Body of pancreas (tissue), 4 donors: ENCODE measurements at regions not wholly inside any gene's neighbourhood (a gene's known extent, or its start where the extent isn't known, plus 50 kb on each side); places are given as distances from the start of the nearest gene placed in this dataset.
A peak's percentile ranks its signal among the peaks of the same experiment; 100 is the strongest.
"Not testable (repeated sequence)": the region's sequence is repeated elsewhere in the genome, so short reads cannot be mapped to it uniquely, and the experiment has no call there.

Experiments
- ATAC-seq: fragments of 150-250 bp; one replicate; pipeline ENCODE4 v1.9.1; 2016
- DNase-seq, 4 donors: peaks; one replicate each; pipeline ENCODE4 v3.0.0-alpha.2; 2019
- H3K27ac ChIP-seq, 4 donors: fragments of 200-600 bp; sonication (generic); 1 replicate in 3 of 4; 2 replicates in 1 of 4; pipeline versions ENCODE4 v1.5.1 to v1.6.1; 2016 to 2019; ENCODE audit warnings: mild to moderate bottlenecking in 1 of 4, mixed read lengths in 1 of 4, moderate library complexity in 1 of 4
- H3K27me3 ChIP-seq, 2 donors: fragments of 200-600 bp; sonication (generic); one replicate each; pipeline ENCODE4 v1.6.0; 2016; ENCODE audit warnings: mild to moderate bottlenecking in 1 of 2
- H3K36me3 ChIP-seq, 2 donors: fragments of 200-600 bp; sonication (generic); replicated peaks in 1 of 2; 2 replicates each; pipeline ENCODE4 v1.5.1; 2016; ENCODE audit warnings: low read depth in 2 of 2; ENCODE audit not compliant: insufficient read depth in 1 of 2
- H3K4me1 ChIP-seq: fragments of 200-600 bp; sonication (generic); one replicate; pipeline ENCODE4 v1.6.0; 2016
- H3K4me3 ChIP-seq, 2 donors: fragments of 200-600 bp; sonication (generic); 1 replicate in 1 of 2; 2 replicates in 1 of 2; pipeline ENCODE4 v1.5.1; 2016 to 2019
- H3K9me3 ChIP-seq, 3 donors: fragments of 200-600 bp; sonication (generic); 1 replicate in 2 of 3; 2 replicates in 1 of 3; pipeline ENCODE4 v1.5.1; 2016
- POLR2A ChIP-seq, 3 donors: fragments of 450-650 bp; IDR thresholded peaks; one replicate each; pipeline ENCODE4 v1.6.1; 2016; ENCODE audit warnings: antibody characterized with exemption in 3 of 3, mild to moderate bottlenecking in 2 of 3
- WGBS, 2 donors: methylation state at CpG; one replicate each; pipeline ENCODE4 v1.1.5; 2017; 5-methylcytosine and 5-hydroxymethylcytosine counted together
- intact Hi-C: fragments of 100-400 bp; cut with DNase I; formaldehyde crosslinking; loops from one replicate; pipeline ENCODE4 v1.15.1; 2023
- TF ChIP-seq, protein P1 (sequence below), 7 experiments: fragments of 450-650 bp in 4 of 7; fragments of 200-600 bp in 3 of 7; sonication (generic) in 3 of 7; IDR thresholded peaks; one replicate each; pipeline ENCODE4 v1.5.1; 2016 to 2019; ENCODE audit warnings: antibody characterized with exemption in 7 of 7

DNA sequence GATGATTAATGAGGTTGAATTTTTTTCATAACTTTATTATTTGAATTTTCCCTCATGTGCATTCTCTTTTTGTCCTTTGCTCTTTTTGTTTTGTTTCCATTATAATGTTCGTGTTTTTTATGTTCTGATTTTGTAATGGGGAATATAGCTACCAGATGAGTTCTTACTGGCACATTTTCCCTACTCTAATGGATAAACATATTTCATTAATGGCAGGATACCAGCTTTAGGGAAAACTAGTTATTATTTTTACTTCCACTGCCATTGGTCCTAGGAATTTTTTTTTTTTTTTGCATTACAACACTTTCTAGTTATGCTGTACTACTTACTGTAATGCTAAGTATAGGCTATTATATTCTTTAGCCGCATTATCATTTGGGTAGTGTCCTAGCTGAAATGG lies 286.3 kb downstream of the SPRY1 start:
- ATAC-seq (no peak), DNase-seq (no peak)
- 93 to 98% methylated on average over 2 of the region's 2 CpGs for WGBS, 2 donors
- Histone ChIP-seq H3K27me3 (no peaks in the 10 kb centered on the region), H3K36me3 (no peaks in the 10 kb centered on the region), H3K27ac (no peak overlapping the region), H3K4me1 (no peaks in the 10 kb centered on the region), H3K4me3 (no peak overlapping the region), H3K9me3 (no peaks in the 10 kb centered on the region)
- no peak for TF ChIP-seq POLR2A (IDR thresholded peaks at IDR 0.05)
- TF ChIP-seq, protein P1, sequence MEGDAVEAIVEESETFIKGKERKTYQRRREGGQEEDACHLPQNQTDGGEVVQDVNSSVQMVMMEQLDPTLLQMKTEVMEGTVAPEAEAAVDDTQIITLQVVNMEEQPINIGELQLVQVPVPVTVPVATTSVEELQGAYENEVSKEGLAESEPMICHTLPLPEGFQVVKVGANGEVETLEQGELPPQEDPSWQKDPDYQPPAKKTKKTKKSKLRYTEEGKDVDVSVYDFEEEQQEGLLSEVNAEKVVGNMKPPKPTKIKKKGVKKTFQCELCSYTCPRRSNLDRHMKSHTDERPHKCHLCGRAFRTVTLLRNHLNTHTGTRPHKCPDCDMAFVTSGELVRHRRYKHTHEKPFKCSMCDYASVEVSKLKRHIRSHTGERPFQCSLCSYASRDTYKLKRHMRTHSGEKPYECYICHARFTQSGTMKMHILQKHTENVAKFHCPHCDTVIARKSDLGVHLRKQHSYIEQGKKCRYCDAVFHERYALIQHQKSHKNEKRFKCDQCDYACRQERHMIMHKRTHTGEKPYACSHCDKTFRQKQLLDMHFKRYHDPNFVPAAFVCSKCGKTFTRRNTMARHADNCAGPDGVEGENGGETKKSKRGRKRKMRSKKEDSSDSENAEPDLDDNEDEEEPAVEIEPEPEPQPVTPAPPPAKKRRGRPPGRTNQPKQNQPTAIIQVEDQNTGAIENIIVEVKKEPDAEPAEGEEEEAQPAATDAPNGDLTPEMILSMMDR (IDR thresholded peaks at IDR 0.05) = no peak
- intact Hi-C loops = no loop called here

DNA sequence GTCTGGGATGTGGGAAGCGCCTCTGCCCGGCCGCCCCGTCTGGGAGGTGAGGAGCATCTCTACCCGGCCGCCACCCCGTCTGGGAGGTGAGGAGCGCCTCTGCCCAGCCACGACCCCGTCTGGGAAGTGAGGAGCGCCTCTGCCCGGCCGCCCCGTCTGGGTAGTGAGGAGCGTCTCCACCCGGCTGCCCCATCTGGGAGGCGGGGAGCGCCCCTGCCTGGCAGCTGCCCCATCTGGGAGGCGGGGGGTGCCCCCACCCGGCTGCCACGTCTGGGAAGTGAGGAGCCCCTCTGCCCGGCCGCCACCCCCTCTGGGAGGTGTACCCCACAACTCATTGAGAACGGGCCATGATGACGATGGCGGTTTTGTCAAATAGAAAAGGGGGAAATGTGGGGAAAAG lies 288.3 kb downstream of the SPRY1 start:
- H3K4me1 ChIP-seq, H3K4me3 ChIP-seq, H3K27me3 ChIP-seq, H3K27ac ChIP-seq, H3K36me3 ChIP-seq, DNase-seq, ATAC-seq, intact Hi-C loops, H3K9me3 ChIP-seq: not testable (repeated sequence)
- WGBS, 2 donors = 89 to 100% methylated on average over 6 to 14 of the region's 26 CpGs

DNA sequence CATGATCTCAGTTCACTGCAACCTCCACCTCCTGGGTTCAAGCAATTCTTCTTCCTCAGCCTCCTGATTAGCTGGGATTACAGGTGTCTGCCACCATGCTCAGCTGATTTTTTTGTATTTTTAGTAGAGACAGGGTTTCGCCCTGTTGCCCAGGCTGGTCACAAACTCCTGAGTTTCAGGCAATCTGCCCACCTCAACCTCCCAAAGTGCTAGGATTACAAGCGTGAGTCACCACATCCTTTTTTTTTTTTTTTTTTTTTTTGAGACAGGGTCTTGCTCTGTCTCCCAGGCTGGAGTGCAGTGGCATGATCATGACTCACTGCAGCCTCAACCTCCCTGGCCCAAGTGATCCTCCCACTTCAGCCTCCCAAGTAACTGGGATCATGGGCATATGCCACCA lies 298.9 kb downstream of the SPRY1 start:
- H3K4me3 ChIP-seq, H3K4me1 ChIP-seq, DNase-seq, H3K9me3 ChIP-seq, intact Hi-C loops, H3K27ac ChIP-seq, ATAC-seq, H3K36me3 ChIP-seq, H3K27me3 ChIP-seq: not testable (repeated sequence)
- 92 to 93% methylated on average over 2 of the region's 2 CpGs for WGBS, 2 donors

DNA sequence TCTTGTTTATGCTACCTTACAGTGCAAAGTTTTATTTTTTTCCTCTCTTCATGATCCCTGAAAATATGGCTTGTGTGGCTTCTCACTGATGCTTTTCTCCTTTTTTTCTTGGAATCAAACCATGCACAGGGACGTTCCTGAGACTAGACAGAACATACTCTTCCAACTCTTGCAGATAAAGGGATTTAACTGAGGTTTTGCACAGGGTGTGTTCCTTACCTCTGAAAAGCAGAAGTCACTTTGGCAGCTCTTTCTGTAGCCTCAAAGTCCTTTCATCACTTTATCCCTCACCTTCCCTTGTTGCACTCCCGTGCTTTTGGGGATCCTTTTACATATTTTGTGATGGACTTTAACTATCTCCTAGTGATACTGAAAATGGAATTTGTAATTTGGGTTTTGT lies 300.1 kb downstream of the SPRY1 start:
- DNase-seq = no peak
- no peak for TF ChIP-seq POLR2A (IDR thresholded peaks at IDR 0.05)
- Histone ChIP-seq H3K36me3 (no peaks in the 10 kb centered on the region), H3K27me3 (no peaks in the 10 kb centered on the region), H3K4me3 (no peak overlapping the region), H3K27ac (no peak overlapping the region), H3K9me3 (no peaks in the 10 kb centered on the region), H3K4me1 (no peaks in the 10 kb centered on the region)
- 63 to 87% methylated on average over 2 of the region's 2 CpGs for WGBS, 2 donors
- intact Hi-C loops = no loop called here
- no peak for ATAC-seq

DNA sequence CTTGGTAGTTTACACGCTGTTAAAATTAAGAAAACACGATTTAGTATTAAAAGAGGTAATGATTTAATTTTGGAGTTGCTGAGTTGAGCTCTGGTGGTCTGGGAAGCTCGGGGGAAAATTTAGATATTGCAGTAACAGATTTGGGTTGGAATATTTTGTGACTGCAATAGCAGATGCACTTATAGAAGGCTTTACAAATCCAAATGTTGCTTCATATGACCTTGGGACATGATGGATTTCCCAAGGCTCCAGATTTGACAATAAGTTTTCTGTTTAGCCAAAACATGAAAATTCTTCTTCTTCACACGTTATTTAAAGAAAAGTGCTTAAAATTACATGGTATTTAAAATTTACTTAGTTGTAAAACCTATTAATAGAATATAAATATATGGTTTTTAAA lies 302.0 kb downstream of the SPRY1 start:
- no peaks in the 10 kb centered on the region for H3K36me3 ChIP-seq
- no peaks in the 10 kb centered on the region for H3K4me1 ChIP-seq
- H3K9me3 ChIP-seq = no peaks in the 10 kb centered on the region
- DNase-seq (no peak), ATAC-seq (no peak)
- TF ChIP-seq POLR2A (IDR thresholded peaks at IDR 0.05) = no peak
- TF ChIP-seq, protein P1 (IDR thresholded peaks at IDR 0.05) = no peak
- no peak overlapping the region for H3K27ac ChIP-seq
- H3K4me3 ChIP-seq = no peak overlapping the region
- no peaks in the 10 kb centered on the region for H3K27me3 ChIP-seq
- intact Hi-C loops = no loop called here
- WGBS, 2 donors = 85% methylated on average over 4 of the region's 4 CpGs

DNA sequence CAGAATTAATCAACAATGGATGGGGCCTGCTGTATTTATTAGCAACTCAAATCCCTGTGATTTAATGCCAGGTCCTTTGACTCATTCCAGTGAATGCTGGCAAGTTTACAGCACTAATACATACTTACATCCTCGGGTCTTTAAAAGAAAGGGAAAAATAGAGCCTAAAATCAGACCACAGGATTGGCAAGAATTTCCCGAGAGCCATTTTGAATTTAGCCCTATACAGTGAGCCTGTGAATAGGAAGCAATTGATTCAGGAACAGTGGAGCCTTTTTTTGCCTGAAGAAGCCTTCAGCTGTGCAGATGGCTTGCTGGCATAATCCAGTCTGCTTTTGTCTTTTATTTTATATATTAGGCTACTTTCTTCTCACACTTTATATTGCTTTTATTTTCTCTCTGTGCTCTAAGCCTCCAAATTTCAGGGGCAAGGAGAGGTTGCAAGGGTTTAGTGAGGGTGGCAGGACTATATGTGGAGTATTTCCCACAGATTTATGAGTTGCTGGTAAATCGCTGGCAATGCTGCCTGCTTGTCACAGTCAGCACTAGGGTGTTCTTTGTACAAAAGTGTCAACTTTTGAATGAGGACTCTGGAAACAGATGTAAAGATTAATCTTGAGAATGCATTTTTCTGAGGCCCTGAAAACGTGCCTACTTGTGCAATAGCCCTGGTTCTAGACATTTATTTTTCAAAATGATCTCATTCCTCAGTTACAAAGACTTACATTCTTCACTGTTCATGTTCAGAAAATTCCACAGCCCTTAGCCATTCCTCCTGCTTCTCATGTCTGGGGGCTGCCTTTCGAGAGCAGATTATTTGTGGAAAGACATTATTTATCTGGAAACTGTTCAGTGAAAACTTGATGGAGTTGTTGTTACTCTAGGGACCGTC lies 303.5 kb downstream of the SPRY1 start:
- peak overlapping the region in 2 of 4 donors; percentile 24 to 36 for H3K27ac ChIP-seq

More for the DNA sequence above, 303.5 kb downstream of the SPRY1 start:
- 48 to 56% methylated on average over 6 of the region's 6 CpGs for WGBS, 2 donors
- Histone ChIP-seq H3K36me3 (no peaks in the 10 kb centered on the region), H3K4me3 (no peak overlapping the region), H3K4me1 (no peaks in the 10 kb centered on the region), H3K27me3 (no peaks in the 10 kb centered on the region), H3K9me3 (no peaks in the 10 kb centered on the region)
- intact Hi-C loops = no loop called here
- DNase-seq = no peak
- ATAC-seq = peak; percentile 65
- TF ChIP-seq, protein P1 (IDR thresholded peaks at IDR 0.05) = no peak
- no peak for TF ChIP-seq POLR2A (IDR thresholded peaks at IDR 0.05)
